Prostate gland (tissue), 2 donors: ENCODE measurements at regions not wholly inside any gene's neighbourhood (a gene's known extent, or its start where the extent isn't known, plus 50 kb on each side); places are given as distances from the start of the nearest gene placed in this dataset.

Source experiments
- CTCF ChIP-seq, 4 experiments: fragments of 200-600 bp in 2 of 4; fragments of 450-650 bp in 2 of 4; sonication (generic) in 2 of 4; IDR thresholded peaks; 1 replicate in 3 of 4; 2 replicates in 1 of 4; pipeline ENCODE4 v1.5.1; 2016 to 2019; ENCODE audit warnings: antibody characterized with exemption in 4 of 4, mild to moderate bottlenecking in 2 of 4, moderate library complexity in 2 of 4
- POLR2A ChIP-seq: fragments of 450-650 bp; IDR thresholded peaks from one replicate; pipeline ENCODE4 v1.6.1; 2016; ENCODE audit warnings: antibody characterized with exemption, mild to moderate bottlenecking
- POLR2AphosphoS5 ChIP-seq: sonication (generic); formaldehyde crosslinking; IDR thresholded peaks from one replicate; pipeline ENCODE4 v1.6.1; 2017; ENCODE audit warnings: antibody characterized with exemption

GRCh38 chr18:43758734-43759133 is 481.4 kb upstream of the SYT4 start:
- TF ChIP-seq POLR2A (no peak), CTCF (IDR thresholded peaks at IDR 0.05) (no peak), POLR2AphosphoS5 (no peak)
